WTC11 (cell line): ENCODE measurements at regions not wholly inside any gene's neighbourhood (a gene's known extent, or its start where the extent isn't known, plus 50 kb on each side); places are given as distances from the start of the nearest gene placed in this dataset.
"Not testable (repeated sequence)": the region's sequence is repeated elsewhere in the genome, so short reads cannot be mapped to it uniquely, and the experiment has no call there.

Experiments used
- ATF3 ChIP-seq: sonication (generic); formaldehyde crosslinking; conservative IDR thresholded peaks from 2 replicates; pipeline ENCODE4 v1.8.1; 2022; ENCODE audit warnings: mild to moderate bottlenecking, missing genetic modification reagents
- CREB1 ChIP-seq: sonication (generic); formaldehyde crosslinking; IDR thresholded peaks from 2 replicates; pipeline ENCODE4 v1.8.0; 2023; ENCODE audit warnings: mild to moderate bottlenecking, missing genetic modification reagents
- CTCF ChIP-seq: fragments of 200-600 bp; IDR thresholded peaks from 2 replicates; pipeline ENCODE4 v1.8.0; 2022; ENCODE audit warnings: antibody characterized with exemption
- FOXK1 ChIP-seq: sonication (generic); formaldehyde crosslinking; IDR thresholded peaks from 2 replicates; pipeline ENCODE4 v1.8.0; 2022; ENCODE audit warnings: mild to moderate bottlenecking, moderate library complexity, missing genetic modification reagents
- MAX ChIP-seq: sonication (generic); formaldehyde crosslinking; IDR thresholded peaks from 2 replicates; pipeline ENCODE4 v1.8.0; 2022; ENCODE audit warnings: mild to moderate bottlenecking, missing genetic modification reagents
- MLX ChIP-seq: sonication (generic); formaldehyde crosslinking; IDR thresholded peaks from 2 replicates; pipeline ENCODE4 v1.8.1; 2023; ENCODE audit warnings: mild to moderate bottlenecking, missing genetic modification reagents, moderate library complexity
- RELA ChIP-seq: sonication (generic); formaldehyde crosslinking; IDR thresholded peaks from 2 replicates; pipeline ENCODE4 v1.8.1; 2022; ENCODE audit warnings: missing genetic modification reagents, mild to moderate bottlenecking, borderline replicate concordance
- SP1 ChIP-seq: sonication (generic); formaldehyde crosslinking; conservative IDR thresholded peaks from 2 replicates; pipeline ENCODE4 v1.8.1; 2022; ENCODE audit warnings: missing genetic modification reagents

GRCh38 chr12:131635012-131635411 is 75.9 kb upstream of the SFSWAP start:
- not testable (repeated sequence) for TF ChIP-seq RELA; CTCF; MLX; FOXK1; SP1 (CRISPR knock-in tag); CREB1 (CRISPR knock-in tag); ATF3 (CRISPR knock-in tag); MAX (CRISPR knock-in tag)
